NT2/D1 (cell line): ENCODE measurements at regions not wholly inside any gene's neighbourhood (a gene's known extent, or its start where the extent isn't known, plus 50 kb on each side); places are given as distances from the start of the nearest gene placed in this dataset.

Experiments used
- SUZ12 ChIP-seq: IDR thresholded peaks from 2 replicates; pipeline ENCODE4 v1.6.1; 2011; ENCODE audit not compliant: insufficient read length, insufficient read depth; ENCODE audit errors: extremely low read depth
- YY1 ChIP-seq: IDR thresholded peaks from 2 replicates; pipeline ENCODE4 v1.6.1; 2011; ENCODE audit not compliant: insufficient read length, insufficient read depth
- ZNF274 ChIP-seq: IDR thresholded peaks from 2 replicates; pipeline ENCODE4 v1.6.1; 2011; ENCODE audit warnings: mild to moderate bottlenecking, low read depth, low read length

GRCh38 chr10:131041031-131041430, 270.5 kb downstream of the TCERG1L start:
- TF ChIP-seq ZNF274 (no peak), SUZ12 (no peak), YY1 (no peak)
